K562 (cell line): ENCODE measurements at regions not wholly inside any gene's neighbourhood (a gene's known extent, or its start where the extent isn't known, plus 50 kb on each side); places are given as distances from the start of the nearest gene placed in this dataset.

Experiments used
- ATAC-seq: fragments of 200-7000 bp; cut with Tn5 transposase; 3 replicates; pipeline ENCODE4 v1.9.1; 2020; ENCODE audit warnings: moderate library complexity
- BruUV-seq: library from RNA; stranded (reverse); fragments of 400-500 nt; replicated peaks from 2 replicates; lab custom pipeline; 2021; lab: Mats Ljungman, UMichigan
- CTCF ChIA-PET: fragments of 300-600 bp; formaldehyde crosslinking; extraction: SDS; loops from one replicate; lab custom pipeline; 2021; ENCODE audit warnings: low intra/inter-chr PET ratio; lab: Yijun Ruan, JAX
- POLR2A ChIA-PET: fragments of 300-600, 350-650 bp; sonication (Branson Sonifier 250); formaldehyde crosslinking; extraction: SDS; loops from one replicate; lab custom pipeline; 2021; ENCODE audit warnings: antibody characterized with exemption, inconsistent platforms; lab: Yijun Ruan, JAX
- DNase-seq, 4 experiments: peaks; one replicate each; pipeline versions ENCODE4 v3.0.0 to v3.0.0-alpha.2; 2011 to 2018; ENCODE audit warnings: low spot score in 3 of 4, mixed read lengths in 3 of 4; ENCODE audit errors: extremely low read depth in 1 of 4
- FAIRE-seq: peaks from 2 replicates; lab custom pipeline; 2011; peaks lifted over from hg19 to GRCh38; lab: Jason Lieb, UNC
- H2AFZ ChIP-seq: 2 replicates; pipeline ENCODE4 v1.6.0; 2011; ENCODE audit warnings: low read depth, low read length, control low read depth, inconsistent platforms
- H3K27ac ChIP-seq: fragments of 200-600 bp; 3 replicates; pipeline ENCODE4 v1.8.0; 2011; ENCODE audit warnings: low read depth, mild to moderate bottlenecking, control low read depth, inconsistent platforms, low read length, moderate library complexity, mixed read lengths; ENCODE audit errors: extremely low read depth
- H3K27me3 ChIP-seq, 2 experiments: fragments of 300-600 bp in 1 of 2; 2 replicates in 1 of 2; 3 replicates in 1 of 2; pipeline versions ENCODE4 v1.6.0 to v1.8.0; 2011; ENCODE audit warnings: inconsistent platforms in 2 of 2, low read length in 2 of 2, mild to moderate bottlenecking in 1 of 2, mixed read lengths in 1 of 2, moderate library complexity in 1 of 2; ENCODE audit not compliant: control insufficient read depth in 2 of 2, insufficient read depth in 2 of 2
- H3K36me3 ChIP-seq: fragments of 300-600 bp; 3 replicates; pipeline ENCODE4 v1.8.0; 2011; ENCODE audit warnings: mild to moderate bottlenecking, low read length, inconsistent platforms; ENCODE audit not compliant: control insufficient read depth, insufficient read depth
- H3K4me1 ChIP-seq, 2 experiments: fragments of 200-600 bp in 1 of 2; replicated peaks in 1 of 2; 2 replicates in 1 of 2; 3 replicates in 1 of 2; pipeline versions ENCODE4 v1.5.1 to v1.8.0; 2011; ENCODE audit warnings: inconsistent platforms in 2 of 2, low read length in 2 of 2, mild to moderate bottlenecking in 1 of 2, mixed read lengths in 1 of 2, moderate library complexity in 1 of 2; ENCODE audit not compliant: control insufficient read depth in 2 of 2, insufficient read depth in 2 of 2
- H3K4me2 ChIP-seq: 2 replicates; pipeline ENCODE4 v1.6.1; 2011; ENCODE audit warnings: low read length, control low read depth, inconsistent platforms, mixed read lengths; ENCODE audit not compliant: insufficient read depth
- H3K4me3 ChIP-seq: fragments of 200-600 bp; sonication (generic), shearing (Covaris generic); 2 replicates; pipeline ENCODE4 v1.5.1; 2016; ENCODE audit warnings: control low read depth, inconsistent platforms
- H3K79me2 ChIP-seq: fragments of 200-600 bp; 3 replicates; pipeline ENCODE4 v1.8.0; 2011; ENCODE audit warnings: low read length, inconsistent platforms; ENCODE audit not compliant: control insufficient read depth, insufficient read depth
- H3K9ac ChIP-seq, 2 experiments: 2 replicates each; pipeline versions ENCODE4 v1.6.0 to v1.6.1; 2011; ENCODE audit warnings: low read depth in 2 of 2, low read length in 2 of 2, control low read depth in 1 of 2, inconsistent platforms in 1 of 2, mild to moderate bottlenecking in 1 of 2, mixed read lengths in 1 of 2; ENCODE audit not compliant: insufficient read depth in 1 of 2
- H3K9me1 ChIP-seq: one replicate; pipeline ENCODE4 v1.6.0; 2011; ENCODE audit warnings: inconsistent platforms, mild to moderate bottlenecking, low read length, moderate library complexity; ENCODE audit not compliant: control insufficient read depth, insufficient read depth
- H3K9me3 ChIP-seq: replicated peaks from 2 replicates; pipeline ENCODE4 v1.5.1; 2011; ENCODE audit warnings: low read depth, low read length, inconsistent platforms; ENCODE audit not compliant: control insufficient read depth, insufficient read depth
- H4K20me1 ChIP-seq: replicated peaks from 2 replicates; pipeline ENCODE4 v1.6.1; 2011; ENCODE audit warnings: low read length, inconsistent platforms, mixed read lengths; ENCODE audit not compliant: control insufficient read depth, insufficient read depth
- CTCF ChIP-seq, 3 experiments: IDR thresholded peaks in 2 of 3; conservative IDR thresholded peaks in 1 of 3; 2 replicates each; pipeline ENCODE4 v1.5.1; 2011 to 2012; ENCODE audit warnings: low read length in 3 of 3, mild to moderate bottlenecking in 3 of 3, control low read depth in 2 of 3, improper control_type of control experiment in 1 of 3, inconsistent platforms in 1 of 3, low read depth in 1 of 3, mixed read lengths in 1 of 3, moderate library complexity in 1 of 3; ENCODE audit not compliant: insufficient read depth in 2 of 3
- ERF ChIP-seq: fragments of 450-650 bp; formaldehyde crosslinking; IDR thresholded peaks from 2 replicates; pipeline ENCODE4 v1.4.0; 2020; ENCODE audit warnings: mild to moderate bottlenecking, mixed read lengths
- RAD21 ChIP-seq, 2 experiments: fragments of 250-450 bp in 1 of 2; fragments of 450-650 bp in 1 of 2; sonication (Bioruptor Pico) in 1 of 2; formaldehyde crosslinking in 1 of 2; IDR thresholded peaks in 1 of 2; conservative IDR thresholded peaks in 1 of 2; 2 replicates each; pipeline versions ENCODE4 v1.4.0 to v1.8.0; 2020 to 2022; ENCODE audit warnings: mild to moderate bottlenecking in 2 of 2, moderate library complexity in 1 of 2
- SAP30 ChIP-seq: fragments of 200-600 bp; sonication (generic); IDR thresholded peaks from 2 replicates; pipeline ENCODE4 v1.6.1; 2012; ENCODE audit warnings: borderline replicate concordance, low read depth, mild to moderate bottlenecking, moderate library complexity, low read length, control low read depth, inconsistent platforms; ENCODE audit not compliant: insufficient read depth, poor library complexity, severe bottlenecking
- ZBED1 ChIP-seq: IDR thresholded peaks from 2 replicates; pipeline ENCODE4 v1.6.1; 2014
- ZNF79 ChIP-seq: fragments of 250-450 bp; sonication (Bioruptor Pico); IDR thresholded peaks from 2 replicates; pipeline ENCODE4 v1.4.0; 2020; ENCODE audit warnings: low read depth, mild to moderate bottlenecking, moderate library complexity
- in situ Hi-C: fragments of 300-500 bp; cut with MboI; formaldehyde crosslinking; loops from 4 replicates; pipeline ENCODE4 v1.15.0; 2018; ENCODE audit warnings: inconsistent platforms, mixed read lengths
- intact Hi-C: fragments of 100-400 bp; cut with micrococcal nuclease; formaldehyde crosslinking; loops from 2 replicates; pipeline ENCODE4 v1.14.2; 2022

GRCh38 chr16:25395528-25395927 is 137.9 kb upstream of the ZKSCAN2 start:
- DNase-seq = peak in 1 of 4 experiments; percentile 4
- H3K9me3 ChIP-seq = no peaks in the 10 kb centered on the region
- H3K9me1 ChIP-seq = no peaks in the 10 kb centered on the region
- no peaks in the 10 kb centered on the region for H3K27me3 ChIP-seq
- no peaks in the 10 kb centered on the region for H4K20me1 ChIP-seq
- no peak overlapping the region for H3K4me3 ChIP-seq
- in situ Hi-C loops = no loop called here
- BruUV-seq = no TSS peak
- intact Hi-C loops = no loop called here
- H3K36me3 ChIP-seq = no peaks in the 10 kb centered on the region
- peak in 2 of 3 experiments; percentile 22 to 32; a peak in 2 of 6 replicates for TF ChIP-seq CTCF (IDR thresholded peaks at IDR 0.05 in 2 of 3, conservative IDR thresholded peaks at IDR 0.05 in 1 of 3; ENCODE audit: insufficient read depth in 2 of 3, low read depth in 1 of 3, low read length in 3 of 3)
- no peak for TF ChIP-seq ERF (CRISPR knock-in tag)
- peak in 1 of 2 experiments; percentile 38; a peak in 2 of 4 replicates for TF ChIP-seq RAD21 (CRISPR knock-in tag; conservative IDR thresholded peaks at IDR 0.05 in 1 of 2, IDR thresholded peaks at IDR 0.05 in 1 of 2)
- TF ChIP-seq, all 486 proteins: peak for 2
- POLR2A ChIA-PET = no interaction called here
- H3K9ac ChIP-seq = no peak overlapping the region
- H3K79me2 ChIP-seq = no peaks in the 10 kb centered on the region
- CTCF ChIA-PET = no interaction called here
- H2AFZ ChIP-seq = no peak overlapping the region
- H3K4me1 ChIP-seq = no peaks in the 10 kb centered on the region
- H3K27ac ChIP-seq = no peak overlapping the region
- ATAC-seq (no peak), FAIRE-seq (no peak)
- H3K4me2 ChIP-seq = no peak overlapping the region

GRCh38 chr16:25390761-25391160 is 133.1 kb upstream of the ZKSCAN2 start:
- no peak for FAIRE-seq
- TF ChIP-seq ZNF79 (CRISPR knock-in tag) (no peak), ZBED1 (no peak), SAP30 (no peak)
- no peaks in the 10 kb centered on the region for H4K20me1 ChIP-seq
- ChIA-PET POLR2A (no interaction called here), CTCF (no interaction called here)
- intact Hi-C loops (no loop called here), in situ Hi-C loops (no loop called here)
- BruUV-seq = no TSS peak
- H3K79me2 ChIP-seq = no peaks in the 10 kb centered on the region
- H3K9me3 ChIP-seq = no peaks in the 10 kb centered on the region
- no peak overlapping the region for H3K4me2 ChIP-seq
- no peaks in the 10 kb centered on the region for H3K36me3 ChIP-seq
- no peak overlapping the region for H3K9ac ChIP-seq
- H2AFZ ChIP-seq = no peak overlapping the region
- H3K27me3 ChIP-seq = no peaks in the 10 kb centered on the region
- no peak for DNase-seq
- no peak overlapping the region for H3K4me3 ChIP-seq
- no peaks in the 10 kb centered on the region for H3K4me1 ChIP-seq
- H3K9me1 ChIP-seq = no peaks in the 10 kb centered on the region
- H3K27ac ChIP-seq = no peak overlapping the region
- ATAC-seq = no peak
